HG03442 (cell line): ENCODE measurements at regions not wholly inside any gene's neighbourhood (a gene's known extent, or its start where the extent isn't known, plus 50 kb on each side); places are given as distances from the start of the nearest gene placed in this dataset.
"Not testable (repeated sequence)": the region's sequence is repeated elsewhere in the genome, so short reads cannot be mapped to it uniquely, and the experiment has no call there.

Source experiments
- ATAC-seq: cut with Tn5 transposase; IDR thresholded peaks from one replicate; pipeline ENCODE4 v1.9.1; 2021; ENCODE audit warnings: mild to moderate bottlenecking, moderate library complexity; ENCODE audit not compliant: unreplicated experiment

GRCh38 chr4:22627851-22628250 lies 64.9 kb upstream of the GBA3 start:
- ATAC-seq = not testable (repeated sequence)

- not testable (repeated sequence) for ATAC-seq
Measured at GRCh38 chr4:22630161-22630975, 62.4 kb upstream of the GBA3 start.

- peak; percentile 49 for ATAC-seq
Measured at GRCh38 chr4:22631167-22631566, 61.6 kb upstream of the GBA3 start.

- ATAC-seq = no peak
Measured at GRCh38 chr4:22634541-22635181, 58.1 kb upstream of the GBA3 start.

GRCh38 chr4:22635182-22635549 lies 57.6 kb upstream of the GBA3 start:
- ATAC-seq = not testable (repeated sequence)

- no peak for ATAC-seq
Measured at GRCh38 chr4:22635692-22636091, 57.0 kb upstream of the GBA3 start.

GRCh38 chr4:22637306-22637705 lies 55.4 kb upstream of the GBA3 start:
- no peak for ATAC-seq
